H1 (cell line): ENCODE measurements at regions not wholly inside any gene's neighbourhood (a gene's known extent, or its start where the extent isn't known, plus 50 kb on each side); places are given as distances from the start of the nearest gene placed in this dataset.

Experiments used
- EP300 ChIP-seq, 2 experiments: IDR thresholded peaks; 1 replicate in 1 of 2; 2 replicates in 1 of 2; pipeline ENCODE4 v1.6.1; 2011 to 2012; ENCODE audit warnings: low read depth in 2 of 2, low read length in 2 of 2, mild to moderate bottlenecking in 2 of 2, borderline replicate concordance in 1 of 2, inconsistent platforms in 1 of 2, moderate library complexity in 1 of 2
- GTF2F1 ChIP-seq: IDR thresholded peaks from 2 replicates; pipeline ENCODE4 v1.6.1; 2012; ENCODE audit warnings: low read depth, low read length, improper control_type of control experiment, borderline replicate concordance
- NRF1 ChIP-seq: IDR thresholded peaks from 2 replicates; pipeline ENCODE4 v1.6.1; 2011; ENCODE audit warnings: mild to moderate bottlenecking, low read depth, low read length, improper control_type of control experiment
- POLR2A ChIP-seq, 2 experiments: IDR thresholded peaks; 1 replicate in 1 of 2; 2 replicates in 1 of 2; pipeline ENCODE4 v1.6.1; 2011; ENCODE audit warnings: low read depth in 2 of 2, low read length in 2 of 2, mild to moderate bottlenecking in 2 of 2; ENCODE audit errors: control extremely low read depth in 1 of 2
- POLR2AphosphoS5 ChIP-seq: IDR thresholded peaks from 2 replicates; pipeline ENCODE4 v1.6.1; 2011; ENCODE audit warnings: low read depth, low read length
- RFX5 ChIP-seq: IDR thresholded peaks from 2 replicates; pipeline ENCODE4 v1.6.1; 2011; ENCODE audit warnings: low read depth, low read length, improper control_type of control experiment, borderline replicate concordance
- SUZ12 ChIP-seq: fragments of 200-600 bp; sonication (generic); IDR thresholded peaks from 2 replicates; pipeline ENCODE4 v1.6.1; 2012; ENCODE audit warnings: mild to moderate bottlenecking, inconsistent platforms, low read length, moderate library complexity, mixed read lengths
- TEAD4 ChIP-seq: IDR thresholded peaks from 2 replicates; pipeline ENCODE4 v1.6.1; 2012; ENCODE audit warnings: low read depth, low read length, inconsistent platforms, mixed read lengths
- USF2 ChIP-seq: IDR thresholded peaks from 2 replicates; pipeline ENCODE4 v1.6.1; 2011; ENCODE audit warnings: low read length, improper control_type of control experiment
- TF ChIP-seq, protein P1 (sequence below), 3 experiments: IDR thresholded peaks; 1 replicate in 2 of 3; 2 replicates in 1 of 3; pipeline versions ENCODE4 v1.5.1 to v1.6.1; 2011; ENCODE audit warnings: low read length in 3 of 3, mild to moderate bottlenecking in 3 of 3, inconsistent platforms in 2 of 3, low read depth in 1 of 3, moderate library complexity in 1 of 3; ENCODE audit not compliant: insufficient read depth in 1 of 3; ENCODE audit errors: control extremely low read depth in 1 of 3
- TF ChIP-seq, protein P2 (sequence below): IDR thresholded peaks from 2 replicates; pipeline ENCODE4 v1.6.1; 2011; ENCODE audit warnings: low read depth, mild to moderate bottlenecking, low read length; ENCODE audit not compliant: insufficient read depth

GRCh38 chr2:145918951-145919350 is 1399.0 kb upstream of the ZEB2 start:
- no peak for TF ChIP-seq POLR2A (IDR thresholded peaks at IDR 0.05; ENCODE audit: control extremely low read depth in 1 of 2, low read depth in 2 of 2, low read length in 2 of 2)
- TF ChIP-seq RFX5, result no peak
- TF ChIP-seq TEAD4, result no peak
- TF ChIP-seq, protein P1, sequence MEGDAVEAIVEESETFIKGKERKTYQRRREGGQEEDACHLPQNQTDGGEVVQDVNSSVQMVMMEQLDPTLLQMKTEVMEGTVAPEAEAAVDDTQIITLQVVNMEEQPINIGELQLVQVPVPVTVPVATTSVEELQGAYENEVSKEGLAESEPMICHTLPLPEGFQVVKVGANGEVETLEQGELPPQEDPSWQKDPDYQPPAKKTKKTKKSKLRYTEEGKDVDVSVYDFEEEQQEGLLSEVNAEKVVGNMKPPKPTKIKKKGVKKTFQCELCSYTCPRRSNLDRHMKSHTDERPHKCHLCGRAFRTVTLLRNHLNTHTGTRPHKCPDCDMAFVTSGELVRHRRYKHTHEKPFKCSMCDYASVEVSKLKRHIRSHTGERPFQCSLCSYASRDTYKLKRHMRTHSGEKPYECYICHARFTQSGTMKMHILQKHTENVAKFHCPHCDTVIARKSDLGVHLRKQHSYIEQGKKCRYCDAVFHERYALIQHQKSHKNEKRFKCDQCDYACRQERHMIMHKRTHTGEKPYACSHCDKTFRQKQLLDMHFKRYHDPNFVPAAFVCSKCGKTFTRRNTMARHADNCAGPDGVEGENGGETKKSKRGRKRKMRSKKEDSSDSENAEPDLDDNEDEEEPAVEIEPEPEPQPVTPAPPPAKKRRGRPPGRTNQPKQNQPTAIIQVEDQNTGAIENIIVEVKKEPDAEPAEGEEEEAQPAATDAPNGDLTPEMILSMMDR (IDR thresholded peaks at IDR 0.05; ENCODE audit: control extremely low read depth in 1 of 3, insufficient read depth in 1 of 3, low read depth in 1 of 3, low read length in 3 of 3), result no peak
- TF ChIP-seq, protein P2, sequence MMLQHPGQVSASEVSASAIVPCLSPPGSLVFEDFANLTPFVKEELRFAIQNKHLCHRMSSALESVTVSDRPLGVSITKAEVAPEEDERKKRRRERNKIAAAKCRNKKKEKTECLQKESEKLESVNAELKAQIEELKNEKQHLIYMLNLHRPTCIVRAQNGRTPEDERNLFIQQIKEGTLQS, result no peak
- no peak for TF ChIP-seq SUZ12
- TF ChIP-seq NRF1, result no peak
- TF ChIP-seq USF2, result no peak
- TF ChIP-seq EP300 (IDR thresholded peaks at IDR 0.05; ENCODE audit: borderline replicate concordance in 1 of 2, low read depth in 2 of 2, low read length in 2 of 2), result no peak
- no peak for TF ChIP-seq POLR2AphosphoS5
- no peak for TF ChIP-seq GTF2F1
